DOHH2 (cell line): ENCODE measurements at regions not wholly inside any gene's neighbourhood (a gene's known extent, or its start where the extent isn't known, plus 50 kb on each side); places are given as distances from the start of the nearest gene placed in this dataset.

Experiments
- H3F3A ChIP-seq: fragments of 200-600 bp; sonication (generic), shearing (Covaris generic); 2 replicates; pipeline ENCODE4 v1.6.0; 2016; ENCODE audit warnings: antibody characterized with exemption, mild to moderate bottlenecking; ENCODE audit not compliant: control insufficient read depth, insufficient read depth
- H3K27ac ChIP-seq: fragments of 200-600 bp; sonication (generic); 2 replicates; pipeline ENCODE4 v1.5.1; 2014; ENCODE audit warnings: low read depth, mild to moderate bottlenecking, low read length, moderate library complexity
- H3K27me3 ChIP-seq: fragments of 200-600 bp; sonication (generic); 2 replicates; pipeline ENCODE4 v1.6.1; 2014; ENCODE audit warnings: mild to moderate bottlenecking, low read length, mixed read lengths; ENCODE audit not compliant: control insufficient read depth
- H3K36me3 ChIP-seq: fragments of 200-600 bp; sonication (generic); 2 replicates; pipeline ENCODE4 v1.6.1; 2014; ENCODE audit warnings: mild to moderate bottlenecking, low read length, moderate library complexity, mixed read lengths; ENCODE audit not compliant: control insufficient read depth
- H3K4me1 ChIP-seq: fragments of 200-600 bp; sonication (generic); 2 replicates; pipeline ENCODE4 v1.6.1; 2014; ENCODE audit warnings: mild to moderate bottlenecking, low read length, mixed read lengths; ENCODE audit not compliant: control insufficient read depth
- H3K4me2 ChIP-seq: fragments of 200-600 bp; sonication (generic); 2 replicates; pipeline ENCODE4 v1.6.0; 2014; ENCODE audit warnings: mild to moderate bottlenecking, low read length, moderate library complexity
- H3K4me3 ChIP-seq: fragments of 200-600 bp; sonication (generic); 2 replicates; pipeline ENCODE4 v1.5.1; 2014; ENCODE audit warnings: mild to moderate bottlenecking, low read length, mixed read lengths
- H3K79me2 ChIP-seq: fragments of 200-600 bp; sonication (generic); 2 replicates; pipeline ENCODE4 v1.6.1; 2014; ENCODE audit warnings: mild to moderate bottlenecking, low read length, mixed read lengths; ENCODE audit not compliant: control insufficient read depth
- H3K9me2 ChIP-seq: fragments of 200-600 bp; sonication (generic); replicated peaks from 2 replicates; pipeline ENCODE4 v1.6.1; 2014; ENCODE audit warnings: mild to moderate bottlenecking, low read length, mixed read lengths; ENCODE audit not compliant: control insufficient read depth
- H3K9me3 ChIP-seq: fragments of 200-600 bp; sonication (generic); 2 replicates; pipeline ENCODE4 v1.6.1; 2014; ENCODE audit warnings: antibody characterized with exemption, low read length, mixed read lengths; ENCODE audit not compliant: control insufficient read depth, insufficient read depth
- H4K20me1 ChIP-seq: fragments of 200-600 bp; sonication (generic); 2 replicates; pipeline ENCODE4 v1.6.0; 2014; ENCODE audit warnings: low read depth, mild to moderate bottlenecking, antibody characterized with exemption, low read length, moderate library complexity; ENCODE audit not compliant: control insufficient read depth, insufficient read depth
- EZH2phosphoT487 ChIP-seq: fragments of 200-600 bp; sonication (generic); IDR thresholded peaks from 2 replicates; pipeline ENCODE4 v1.6.1; 2017; ENCODE audit warnings: borderline replicate concordance, mild to moderate bottlenecking, antibody characterized with exemption, low read length, moderate library complexity, mixed read lengths
- TF ChIP-seq, protein P1 (sequence below): fragments of 200-600 bp; sonication (generic); IDR thresholded peaks from one replicate; pipeline ENCODE4 v1.5.1; 2014; ENCODE audit warnings: antibody characterized with exemption, mild to moderate bottlenecking, low read depth, low read length; ENCODE audit not compliant: poor library complexity, severe bottlenecking

DNA sequence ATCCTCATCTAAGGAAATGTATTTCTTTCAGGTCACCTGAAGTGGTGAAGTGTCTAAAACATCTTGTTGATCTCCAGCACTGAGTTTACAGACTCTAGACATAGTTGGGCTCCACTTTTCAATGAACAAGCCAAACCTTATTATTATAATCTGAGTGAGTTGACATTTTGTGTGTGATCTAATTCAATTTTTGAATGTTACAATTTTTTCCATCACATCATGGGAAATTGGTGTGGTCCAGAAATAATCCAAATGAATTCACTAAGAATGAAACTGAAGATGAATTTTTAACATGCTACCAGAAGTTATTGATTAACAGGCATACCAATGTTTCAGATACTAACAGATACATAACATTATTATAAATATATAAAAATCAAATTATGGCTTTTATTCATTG, 75.6 kb upstream of the EFEMP1 start:
- Histone ChIP-seq H3K27me3 (peaks cover 8% of the 10 kb centered on the region), H4K20me1 (no peaks in the 10 kb centered on the region), H3K4me2 (no peak overlapping the region), H3K9me2 (no peaks in the 10 kb centered on the region), H3K4me3 (no peak overlapping the region), H3F3A (no peaks in the 10 kb centered on the region), H3K36me3 (no peaks in the 10 kb centered on the region), H3K4me1 (no peaks in the 10 kb centered on the region), H3K79me2 (no peaks in the 10 kb centered on the region), H3K27ac (no peak overlapping the region), H3K9me3 (no peaks in the 10 kb centered on the region)
- TF ChIP-seq EZH2phosphoT487 = no peak
- TF ChIP-seq, protein P1, sequence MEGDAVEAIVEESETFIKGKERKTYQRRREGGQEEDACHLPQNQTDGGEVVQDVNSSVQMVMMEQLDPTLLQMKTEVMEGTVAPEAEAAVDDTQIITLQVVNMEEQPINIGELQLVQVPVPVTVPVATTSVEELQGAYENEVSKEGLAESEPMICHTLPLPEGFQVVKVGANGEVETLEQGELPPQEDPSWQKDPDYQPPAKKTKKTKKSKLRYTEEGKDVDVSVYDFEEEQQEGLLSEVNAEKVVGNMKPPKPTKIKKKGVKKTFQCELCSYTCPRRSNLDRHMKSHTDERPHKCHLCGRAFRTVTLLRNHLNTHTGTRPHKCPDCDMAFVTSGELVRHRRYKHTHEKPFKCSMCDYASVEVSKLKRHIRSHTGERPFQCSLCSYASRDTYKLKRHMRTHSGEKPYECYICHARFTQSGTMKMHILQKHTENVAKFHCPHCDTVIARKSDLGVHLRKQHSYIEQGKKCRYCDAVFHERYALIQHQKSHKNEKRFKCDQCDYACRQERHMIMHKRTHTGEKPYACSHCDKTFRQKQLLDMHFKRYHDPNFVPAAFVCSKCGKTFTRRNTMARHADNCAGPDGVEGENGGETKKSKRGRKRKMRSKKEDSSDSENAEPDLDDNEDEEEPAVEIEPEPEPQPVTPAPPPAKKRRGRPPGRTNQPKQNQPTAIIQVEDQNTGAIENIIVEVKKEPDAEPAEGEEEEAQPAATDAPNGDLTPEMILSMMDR = no peak

- no peak overlapping the region for H3K27ac ChIP-seq
- H3K79me2 ChIP-seq = no peaks in the 10 kb centered on the region
- H3K9me2 ChIP-seq = no peaks in the 10 kb centered on the region
- H3K9me3 ChIP-seq = no peaks in the 10 kb centered on the region
- H3K4me2 ChIP-seq = no peak overlapping the region
- no peak overlapping the region for H3K4me3 ChIP-seq
- peaks cover 8% of the 10 kb centered on the region for H3K27me3 ChIP-seq
- H4K20me1 ChIP-seq = no peaks in the 10 kb centered on the region
- no peaks in the 10 kb centered on the region for H3K4me1 ChIP-seq
- TF ChIP-seq, protein P1 = no peak
- no peak for TF ChIP-seq EZH2phosphoT487
- H3K36me3 ChIP-seq = no peaks in the 10 kb centered on the region
- H3F3A ChIP-seq = no peaks in the 10 kb centered on the region
These were observed 76.2 kb upstream of the EFEMP1 start for GRCh38 chr2:55999790-56000189.

DNA sequence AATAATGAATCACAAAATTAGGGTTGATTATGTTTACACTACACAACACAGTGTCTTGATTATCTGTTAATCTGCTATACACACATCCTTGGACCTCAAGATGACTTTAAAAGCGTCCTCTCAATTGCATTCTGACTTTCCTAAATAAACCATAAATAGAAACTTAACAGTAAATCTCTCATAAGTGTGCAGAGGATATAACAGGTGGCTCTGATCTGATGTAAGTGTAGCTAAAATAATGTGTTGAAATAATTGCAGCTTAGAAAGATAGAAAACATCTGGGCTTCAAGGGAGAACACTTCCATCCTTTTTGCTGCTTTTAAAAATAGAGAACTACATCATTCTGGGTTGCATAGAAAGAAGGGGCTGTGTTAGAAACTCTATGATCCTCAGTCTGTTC, 78.4 kb upstream of the EFEMP1 start:
- Histone ChIP-seq H3K4me1 (no peaks in the 10 kb centered on the region), H3K4me2 (no peak overlapping the region), H3K27me3 (peaks cover 8% of the 10 kb centered on the region), H3K9me3 (no peaks in the 10 kb centered on the region), H3K4me3 (no peak overlapping the region), H3K36me3 (no peaks in the 10 kb centered on the region), H3K27ac (no peak overlapping the region), H4K20me1 (no peaks in the 10 kb centered on the region), H3F3A (no peaks in the 10 kb centered on the region), H3K9me2 (no peaks in the 10 kb centered on the region), H3K79me2 (no peaks in the 10 kb centered on the region)
- TF ChIP-seq EZH2phosphoT487 = no peak
- TF ChIP-seq, protein P1 = no peak
